ENCODE measurements at regions not wholly inside any gene's neighbourhood (a gene's known extent, or its start where the extent isn't known, plus 50 kb on each side); places are given as distances from the start of the nearest gene placed in this dataset.

DNA sequence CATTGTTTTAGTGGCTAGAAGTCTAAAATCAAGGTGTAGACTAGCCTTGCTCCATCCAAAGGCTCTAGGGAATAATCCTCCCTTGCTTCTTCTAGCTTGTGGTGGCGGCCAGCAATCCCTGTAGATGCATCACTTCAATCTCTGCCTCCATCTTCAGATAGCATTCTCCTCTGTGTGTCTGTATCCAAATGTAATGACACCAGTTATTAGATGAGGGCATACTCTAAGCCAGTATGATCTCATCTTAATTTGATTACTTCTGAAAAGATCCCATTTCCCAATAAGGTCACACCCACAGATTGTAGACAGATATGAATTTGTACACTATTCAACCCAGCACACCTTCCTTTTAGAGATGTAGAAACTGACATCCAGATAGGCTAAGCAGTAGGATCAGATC is 334.5 kb upstream of the KCNMB2 start:
- H3K27ac ChIP-seq, result peak overlapping the region in 1 of 12 donors; percentile 32
- no peak for ATAC-seq
- no peaks in the 10 kb centered on the region for H3K27me3 ChIP-seq

DNA sequence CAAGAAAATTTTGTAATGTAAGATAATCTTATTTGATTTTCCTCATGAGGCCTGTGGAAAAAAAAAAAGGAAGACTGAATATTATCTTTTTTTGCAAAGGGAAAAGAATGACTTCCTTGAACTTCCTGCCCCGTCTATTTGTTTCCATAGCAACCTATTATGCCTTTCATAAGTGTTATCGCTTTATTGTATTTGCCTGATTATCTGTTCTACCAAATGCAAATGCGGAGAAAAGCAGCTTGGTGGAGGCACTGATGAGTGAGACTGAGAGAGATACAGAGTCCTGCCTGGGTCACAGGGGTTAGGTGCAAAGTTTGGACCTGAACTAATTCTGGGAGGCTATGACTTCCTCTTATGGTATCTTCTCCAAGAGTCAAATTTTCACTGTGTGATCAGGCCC is 334.0 kb upstream of the KCNMB2 start:
- Histone ChIP-seq H3K27me3 (no peaks in the 10 kb centered on the region), H3K36me3 (no peaks in the 10 kb centered on the region), H3K4me3 (no peak overlapping the region), H3K27ac (peak overlapping the region in 4 of 12 donors; percentile 6 to 65 (median 37)), H3K9me3 (no peaks in the 10 kb centered on the region), H3K4me1 (peaks cover 0 to 25% (median 9%) of the 10 kb centered on the region in 12 donors)
- no peak for TF ChIP-seq POLR2A (IDR thresholded peaks at IDR 0.05)
- TF ChIP-seq, protein P1, sequence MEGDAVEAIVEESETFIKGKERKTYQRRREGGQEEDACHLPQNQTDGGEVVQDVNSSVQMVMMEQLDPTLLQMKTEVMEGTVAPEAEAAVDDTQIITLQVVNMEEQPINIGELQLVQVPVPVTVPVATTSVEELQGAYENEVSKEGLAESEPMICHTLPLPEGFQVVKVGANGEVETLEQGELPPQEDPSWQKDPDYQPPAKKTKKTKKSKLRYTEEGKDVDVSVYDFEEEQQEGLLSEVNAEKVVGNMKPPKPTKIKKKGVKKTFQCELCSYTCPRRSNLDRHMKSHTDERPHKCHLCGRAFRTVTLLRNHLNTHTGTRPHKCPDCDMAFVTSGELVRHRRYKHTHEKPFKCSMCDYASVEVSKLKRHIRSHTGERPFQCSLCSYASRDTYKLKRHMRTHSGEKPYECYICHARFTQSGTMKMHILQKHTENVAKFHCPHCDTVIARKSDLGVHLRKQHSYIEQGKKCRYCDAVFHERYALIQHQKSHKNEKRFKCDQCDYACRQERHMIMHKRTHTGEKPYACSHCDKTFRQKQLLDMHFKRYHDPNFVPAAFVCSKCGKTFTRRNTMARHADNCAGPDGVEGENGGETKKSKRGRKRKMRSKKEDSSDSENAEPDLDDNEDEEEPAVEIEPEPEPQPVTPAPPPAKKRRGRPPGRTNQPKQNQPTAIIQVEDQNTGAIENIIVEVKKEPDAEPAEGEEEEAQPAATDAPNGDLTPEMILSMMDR (IDR thresholded peaks at IDR 0.05), result no peak
- 32 to 44% (median 35%) methylated on average over 3 of the region's 3 CpGs for WGBS, 4 donors
- ATAC-seq, result peak in 2 of 4 donors; percentile 20 to 21
- DNase-seq, result no peak
- intact Hi-C loops (cut with DNase I), result no loop called here

More for the DNA sequence above, 334.5 kb upstream of the KCNMB2 start:
- H3K9me3 ChIP-seq, result no peaks in the 10 kb centered on the region
- 92 to 98% (median 94%) methylated on average over 1 of the region's 1 CpG for WGBS, 4 donors
- H3K4me1 ChIP-seq, result peaks cover 0 to 25% (median 9%) of the 10 kb centered on the region in 12 donors
- no peak for DNase-seq
- H3K36me3 ChIP-seq, result no peaks in the 10 kb centered on the region
- H3K4me3 ChIP-seq, result no peak overlapping the region
- no peak for TF ChIP-seq POLR2A (IDR thresholded peaks at IDR 0.05)
- TF ChIP-seq, protein P1 (IDR thresholded peaks at IDR 0.05), result no peak
- intact Hi-C loops (cut with DNase I), result no loop called here

DNA sequence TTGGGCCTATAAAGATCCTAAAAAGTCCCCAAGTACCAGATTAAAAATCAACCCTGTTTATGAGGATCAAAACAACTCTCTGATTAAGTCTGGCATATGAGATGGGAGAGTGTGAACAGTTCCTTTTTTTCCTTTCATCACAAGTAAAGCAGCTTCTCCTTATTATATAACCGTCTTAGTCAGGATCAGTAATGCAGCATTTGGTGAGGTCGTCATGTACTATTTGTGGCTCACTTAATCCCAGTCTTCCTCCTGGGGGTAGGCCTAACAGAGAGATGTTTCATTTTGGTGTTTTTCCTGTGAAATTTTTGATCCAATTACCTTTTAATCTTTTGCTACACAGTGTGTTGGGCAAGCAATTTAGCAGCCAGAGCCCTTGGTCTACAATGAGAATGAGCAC is 333.1 kb upstream of the KCNMB2 start:
- Histone ChIP-seq H3K27me3 (no peaks in the 10 kb centered on the region), H3K27ac (peak overlapping the region in 5 of 12 donors; percentile 6 to 65 (median 47)), H3K4me3 (no peak overlapping the region), H3K4me1 (peaks cover 0 to 25% (median 9%) of the 10 kb centered on the region in 12 donors), H3K36me3 (no peaks in the 10 kb centered on the region), H3K9me3 (no peaks in the 10 kb centered on the region)
- peak in 1 of 5 donors; percentile 16 for DNase-seq
- ATAC-seq, result peak in 3 of 4 donors; percentile 70 to 88 (median 73)
- 20 to 29% (median 25%) methylated on average over 2 of the region's 2 CpGs for WGBS, 4 donors
- intact Hi-C loops (cut with DNase I), result no loop called here
- TF ChIP-seq POLR2A (IDR thresholded peaks at IDR 0.05), result no peak
- TF ChIP-seq, protein P1 (IDR thresholded peaks at IDR 0.05), result no peak

DNA sequence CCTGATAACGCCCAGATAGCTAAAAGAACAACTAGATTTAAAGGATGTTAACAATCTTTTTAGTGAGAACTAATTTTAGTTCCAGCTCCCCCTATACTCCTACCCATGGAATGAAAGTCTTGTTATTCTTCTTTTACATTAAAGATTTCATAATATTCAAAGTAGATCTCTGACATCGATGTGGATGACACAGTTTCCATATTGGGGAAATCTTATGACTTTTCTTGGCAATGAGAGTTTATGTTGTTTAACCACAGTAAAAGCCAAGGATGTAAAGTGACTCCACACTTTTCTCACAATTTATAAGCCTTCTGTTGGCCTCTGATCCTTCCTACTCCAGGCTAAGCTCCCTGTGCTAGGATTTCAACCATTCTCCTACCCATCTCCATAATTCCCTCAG is 332.6 kb upstream of the KCNMB2 start:
- H3K27me3 ChIP-seq, result no peaks in the 10 kb centered on the region
- TF ChIP-seq POLR2A (IDR thresholded peaks at IDR 0.05), result no peak
- TF ChIP-seq, protein P1 (IDR thresholded peaks at IDR 0.05), result no peak
- no peaks in the 10 kb centered on the region for H3K9me3 ChIP-seq
- H3K4me1 ChIP-seq, result peaks cover 0 to 25% (median 9%) of the 10 kb centered on the region in 12 donors
- no peaks in the 10 kb centered on the region for H3K36me3 ChIP-seq
- intact Hi-C loops (cut with DNase I), result no loop called here
- no peak overlapping the region for H3K4me3 ChIP-seq
- peak overlapping the region in 5 of 12 donors; percentile 6 to 65 (median 47) for H3K27ac ChIP-seq
- WGBS, 4 donors, result 74 to 89% (median 78%) methylated on average over 2 of the region's 2 CpGs
- DNase-seq, result no peak
- ATAC-seq, result no peak

All from heart left ventricle (tissue), 16 donors.